HG03469 (cell line): ENCODE measurements at regions not wholly inside any gene's neighbourhood (a gene's known extent, or its start where the extent isn't known, plus 50 kb on each side); places are given as distances from the start of the nearest gene placed in this dataset.
A peak's percentile ranks its signal among the peaks of the same experiment; 100 is the strongest.
"Not testable (repeated sequence)": the region's sequence is repeated elsewhere in the genome, so short reads cannot be mapped to it uniquely, and the experiment has no call there.

Experiments used
- ATAC-seq: cut with Tn5 transposase; IDR thresholded peaks from one replicate; pipeline ENCODE4 v1.9.1; 2021; ENCODE audit warnings: mild to moderate bottlenecking, moderate library complexity, moderate number of reproducible peaks; ENCODE audit not compliant: unreplicated experiment

DNA sequence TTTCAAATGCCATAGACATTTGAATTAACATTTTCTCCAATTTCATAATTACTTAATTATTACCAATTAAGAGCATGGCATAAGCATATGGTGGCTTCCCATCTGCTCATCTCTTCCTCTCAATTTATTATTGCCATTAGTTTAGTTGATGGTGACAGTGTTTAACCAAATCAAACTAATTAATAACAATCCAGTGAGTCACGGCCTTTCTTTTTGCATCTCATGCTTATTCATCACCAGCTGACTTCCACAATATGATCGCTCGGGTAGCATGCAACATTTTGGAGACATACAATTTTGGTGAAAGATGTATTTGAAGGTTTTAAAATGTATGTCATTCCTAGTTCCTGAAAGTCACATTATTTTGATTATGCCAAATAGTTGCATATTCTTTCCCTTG lies 172.8 kb upstream of the TACR3 start:
- ATAC-seq: no peak

DNA sequence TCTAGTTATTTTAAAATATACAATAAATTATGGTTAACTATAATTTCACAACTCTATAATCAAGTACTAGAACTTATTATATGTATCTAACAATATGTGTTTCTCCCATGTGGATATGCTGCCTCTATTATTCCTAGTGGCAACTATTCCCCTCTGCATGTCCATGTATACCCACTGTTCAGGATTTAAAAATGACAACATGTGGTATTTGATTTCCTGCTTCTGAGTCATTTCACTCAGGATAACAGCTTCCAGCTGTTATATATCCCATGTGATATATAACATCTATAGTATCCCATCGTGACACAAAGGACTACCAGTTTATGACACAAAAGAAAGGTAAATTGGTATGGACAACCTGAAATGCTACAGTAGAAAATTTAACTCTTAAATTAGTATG lies 167.4 kb upstream of the TACR3 start:
- ATAC-seq: no peak

DNA sequence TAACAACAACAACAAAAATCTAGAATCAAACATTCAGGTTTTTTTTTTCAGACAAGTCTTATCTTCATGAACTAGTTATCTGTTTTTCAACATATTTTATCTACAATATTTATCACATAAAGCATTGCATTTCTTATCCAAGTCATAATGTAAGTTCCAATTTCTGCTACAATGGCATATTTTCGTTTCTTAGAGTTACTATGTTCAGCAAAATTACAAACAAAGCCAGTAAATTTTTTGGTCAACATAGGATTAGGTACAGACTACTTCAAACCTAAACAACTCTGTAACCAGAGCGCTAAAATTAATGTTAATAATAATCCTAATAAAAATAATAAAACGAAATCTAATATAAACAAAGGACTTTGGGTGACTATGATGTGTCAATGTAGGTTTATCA lies 165.4 kb upstream of the TACR3 start:
- no peak for ATAC-seq

DNA sequence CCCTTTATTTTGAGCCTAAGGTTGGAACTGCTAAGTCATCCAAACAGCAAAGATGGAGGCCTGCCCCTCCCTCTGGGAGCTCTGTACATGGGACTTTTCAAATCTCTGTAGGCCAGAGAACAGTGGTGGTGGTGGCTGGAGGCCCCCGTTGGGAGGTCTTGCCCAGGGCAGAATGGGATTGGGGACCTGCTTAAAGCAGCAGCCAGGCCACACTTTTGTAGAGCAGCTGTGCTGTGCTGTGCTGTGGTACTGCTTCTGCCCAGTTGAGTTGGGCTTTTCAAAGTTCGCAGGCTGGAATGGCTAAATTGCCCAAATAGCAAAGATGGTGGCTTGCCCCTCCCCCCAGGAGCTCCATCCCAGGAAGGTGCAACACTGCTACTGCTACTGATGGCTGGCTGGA lies 147.5 kb upstream of the TACR3 start:
- ATAC-seq: no peak

DNA sequence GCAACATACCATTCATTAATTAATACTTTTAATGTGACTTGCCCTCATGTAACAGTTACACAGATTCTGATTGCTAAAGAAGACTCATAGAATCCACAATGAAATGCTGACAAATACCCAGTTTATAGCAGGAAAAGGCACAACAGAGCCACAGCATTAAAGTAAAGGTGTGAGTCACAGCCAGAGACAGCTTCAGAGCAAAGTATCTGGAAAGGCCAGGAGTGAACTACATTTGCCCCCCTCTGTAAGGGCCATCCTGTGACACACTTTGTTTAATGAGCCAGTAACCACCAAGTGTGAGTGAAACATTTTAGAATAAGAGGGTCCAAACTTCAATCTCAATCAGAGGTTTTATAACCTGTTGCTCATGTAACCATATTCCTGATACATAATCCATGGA lies 133.8 kb upstream of the TACR3 start:
- ATAC-seq: no peak

DNA sequence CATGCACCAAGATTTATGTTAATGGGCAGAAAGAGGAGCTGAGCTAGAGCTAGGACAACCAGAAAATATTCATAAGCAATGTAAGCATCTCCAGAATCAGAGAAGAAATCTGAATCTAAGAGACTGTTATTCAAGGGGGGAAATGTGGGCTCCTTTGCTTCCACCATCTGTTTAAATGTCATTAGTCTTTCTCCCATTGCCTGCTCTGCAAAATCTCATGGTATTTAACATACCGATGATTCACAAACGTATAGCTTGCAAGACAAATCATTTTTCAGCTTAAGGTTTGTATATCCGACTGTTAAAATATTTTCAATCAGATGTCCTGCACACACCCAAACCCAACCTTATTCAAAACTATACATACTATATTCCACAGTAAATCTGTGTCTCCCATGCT lies 133.4 kb upstream of the TACR3 start:
- no peak for ATAC-seq

DNA sequence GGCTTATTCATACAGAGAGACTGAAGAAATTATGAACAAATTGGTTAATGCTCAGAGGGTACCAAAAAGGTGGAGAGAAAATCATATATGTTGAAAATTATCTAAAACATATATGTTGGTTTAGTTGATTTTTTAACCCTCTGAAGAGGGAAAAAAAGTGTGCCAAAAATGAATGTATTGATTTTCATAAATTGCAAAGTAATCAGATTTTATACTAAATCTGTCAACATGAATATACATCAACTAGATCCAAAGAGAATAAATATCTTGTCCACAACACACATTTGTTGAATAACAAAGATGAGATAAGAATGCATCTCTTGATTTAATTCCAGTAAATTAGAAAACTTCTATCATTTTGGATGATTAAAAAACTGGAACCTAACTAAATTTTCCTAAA lies 125.3 kb upstream of the TACR3 start:
- ATAC-seq: no peak

DNA sequence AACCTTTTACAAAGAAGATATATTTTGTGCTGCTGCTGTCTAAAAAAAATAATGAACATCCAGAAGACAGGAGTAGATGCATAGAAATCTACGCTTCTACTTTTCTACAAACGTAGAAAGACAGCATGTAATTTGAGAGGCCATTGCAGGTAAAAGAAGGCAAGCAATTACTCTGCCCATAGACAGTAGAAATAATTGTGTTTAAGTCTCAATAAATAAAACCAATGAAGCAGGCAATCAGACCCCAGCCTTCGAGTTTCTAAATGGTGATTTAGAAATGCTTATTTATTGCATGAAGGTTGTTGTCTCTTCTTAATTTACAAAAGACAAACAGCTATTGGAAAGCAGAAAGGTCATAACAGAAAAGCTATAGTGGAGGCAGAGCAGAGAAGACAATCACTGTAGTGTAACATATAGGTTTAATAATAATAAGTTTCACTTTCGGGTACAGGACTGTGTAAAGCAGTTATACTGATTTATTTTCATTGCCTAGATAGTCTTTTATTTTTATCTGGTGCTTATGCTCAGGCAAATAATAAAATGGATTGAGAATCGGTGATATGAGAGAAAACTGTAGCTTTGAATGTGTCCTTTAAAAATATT lies 123.0 kb upstream of the TACR3 start:
- no peak for ATAC-seq

DNA sequence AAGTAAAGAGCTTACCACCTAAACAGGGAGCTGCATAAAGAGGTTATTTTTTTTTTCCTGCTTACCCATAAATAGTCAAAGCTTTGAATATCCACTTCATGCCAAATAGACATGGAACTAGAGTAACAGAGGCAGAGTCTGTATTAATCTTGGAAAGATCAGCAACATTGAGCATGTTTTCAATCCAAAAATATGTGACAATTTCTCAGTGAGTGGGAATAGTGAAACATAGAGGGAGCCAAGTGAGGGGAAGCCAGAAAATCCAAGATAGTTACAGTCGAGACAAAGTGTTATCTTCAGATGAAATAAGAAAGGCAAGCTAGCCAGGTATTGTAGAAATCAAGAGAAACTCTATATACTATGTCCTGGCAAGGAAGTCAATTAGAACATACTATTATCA lies 122.3 kb upstream of the TACR3 start:
- no peak for ATAC-seq

DNA sequence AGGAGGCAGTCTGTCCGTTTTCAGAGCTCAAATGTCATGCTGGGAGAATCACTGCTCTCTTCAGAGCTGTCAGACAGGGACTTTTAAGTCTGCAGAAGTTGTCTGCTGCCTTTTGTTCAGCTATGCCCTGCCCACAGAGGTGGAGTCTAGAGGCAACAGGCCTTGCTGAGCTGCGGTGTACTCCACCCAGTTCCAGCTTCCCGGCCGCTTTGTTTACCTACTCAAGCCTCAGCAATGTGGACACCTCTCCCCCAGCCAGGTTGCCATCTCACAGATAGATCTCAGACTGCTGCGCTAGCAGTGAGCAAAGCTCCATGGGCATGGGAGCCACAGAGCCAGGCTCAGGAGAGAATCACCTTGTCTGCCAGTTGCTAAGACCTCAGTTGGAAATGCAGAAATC lies 90.5 kb upstream of the TACR3 start:
- not testable (repeated sequence) for ATAC-seq

DNA sequence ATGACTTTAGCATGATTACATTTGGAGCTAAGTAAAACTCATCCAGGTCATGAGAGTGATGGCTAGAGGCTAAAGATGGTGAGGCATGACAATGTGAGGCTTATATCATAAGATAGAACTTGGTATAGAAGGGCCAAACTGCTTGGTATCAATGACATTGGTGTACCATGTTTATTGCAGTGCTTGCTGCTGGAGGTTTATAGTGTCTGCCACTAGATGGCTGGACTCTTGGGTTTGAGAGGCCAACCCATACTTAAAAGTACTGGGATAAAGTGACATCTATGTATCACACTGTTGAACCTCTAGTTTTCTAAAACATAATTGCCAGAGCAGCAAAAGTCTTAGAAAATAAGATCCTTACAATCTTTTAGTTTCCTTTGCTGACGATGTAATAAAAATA lies 83.0 kb upstream of the TACR3 start:
- no peak for ATAC-seq

DNA sequence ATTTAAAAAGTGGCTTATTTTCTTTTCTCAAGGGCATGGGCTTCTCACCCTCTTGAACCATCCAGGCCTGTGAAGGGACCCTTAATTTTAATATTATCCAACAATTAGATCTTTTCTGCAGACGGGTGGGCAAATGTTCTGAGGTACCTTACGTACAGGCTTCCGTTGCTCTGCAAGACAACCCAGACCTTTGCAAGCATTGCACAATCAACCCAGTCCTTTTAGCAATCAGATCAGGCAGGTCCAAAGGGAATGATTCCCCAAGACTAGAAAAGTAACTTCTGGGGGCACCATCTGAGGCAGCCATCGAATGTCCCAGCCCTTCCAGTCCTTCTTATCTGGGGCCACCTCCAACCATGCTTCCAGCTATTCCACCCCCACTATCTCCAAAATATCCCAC lies 67.3 kb upstream of the TACR3 start:
- no peak for ATAC-seq

DNA sequence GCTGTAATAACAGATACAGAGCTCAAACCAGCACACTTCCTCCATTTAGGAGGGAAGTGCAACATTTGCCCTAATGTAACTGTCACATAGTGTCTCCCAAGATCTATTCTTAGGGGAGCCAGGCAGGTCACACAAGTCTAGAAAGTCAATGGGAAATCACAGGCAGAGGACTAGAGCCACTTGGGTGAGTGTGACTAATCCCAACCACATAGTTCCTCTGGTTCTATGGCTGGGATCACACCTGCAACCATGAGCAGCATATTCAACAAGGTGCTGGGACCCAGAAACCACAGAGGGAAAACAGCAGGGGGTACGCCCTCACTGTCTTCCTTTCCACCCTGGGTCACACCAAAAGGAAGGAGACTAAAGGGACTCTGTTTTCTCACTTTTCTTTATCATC lies 66.8 kb upstream of the TACR3 start:
- ATAC-seq: no peak

DNA sequence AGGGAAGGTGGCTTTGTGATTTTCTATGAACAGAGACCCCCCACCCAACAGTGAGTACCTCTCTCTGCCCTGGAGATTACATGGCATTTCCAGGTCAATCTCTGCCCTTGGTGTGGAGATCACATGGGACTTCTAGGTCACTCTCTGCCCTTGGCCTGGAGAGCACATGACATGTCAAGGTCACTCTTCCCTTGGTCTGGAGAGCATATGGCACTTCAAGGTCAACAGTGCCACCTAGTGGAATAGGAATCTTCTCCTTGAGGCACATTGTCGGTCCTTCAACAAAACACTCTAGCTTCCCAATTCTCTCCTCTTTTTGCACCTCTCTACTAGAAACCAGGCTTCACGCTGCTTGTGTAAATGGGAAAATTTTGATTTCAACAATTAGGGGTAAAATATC lies 66.2 kb upstream of the TACR3 start:
- peak; percentile 68 for ATAC-seq

DNA sequence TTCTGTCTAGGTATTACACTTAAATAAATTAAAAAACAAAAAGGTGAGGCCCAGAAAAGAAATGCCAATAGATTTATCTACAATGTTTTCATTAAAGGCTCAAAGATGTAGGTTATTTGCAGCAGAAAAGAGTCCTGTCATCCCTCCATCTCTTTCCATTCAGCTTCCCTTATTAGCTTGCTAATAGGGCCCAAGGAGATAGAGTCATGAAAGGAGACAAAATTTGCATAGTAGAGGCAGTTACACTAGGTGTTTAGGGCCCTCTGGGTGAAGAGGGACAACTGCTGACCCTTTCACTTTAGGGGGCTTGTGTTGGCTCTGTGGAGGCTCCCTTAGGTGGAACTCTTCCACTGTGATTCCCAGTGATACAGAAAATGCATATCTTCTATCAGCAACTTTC lies 58.4 kb upstream of the TACR3 start:
- no peak for ATAC-seq

DNA sequence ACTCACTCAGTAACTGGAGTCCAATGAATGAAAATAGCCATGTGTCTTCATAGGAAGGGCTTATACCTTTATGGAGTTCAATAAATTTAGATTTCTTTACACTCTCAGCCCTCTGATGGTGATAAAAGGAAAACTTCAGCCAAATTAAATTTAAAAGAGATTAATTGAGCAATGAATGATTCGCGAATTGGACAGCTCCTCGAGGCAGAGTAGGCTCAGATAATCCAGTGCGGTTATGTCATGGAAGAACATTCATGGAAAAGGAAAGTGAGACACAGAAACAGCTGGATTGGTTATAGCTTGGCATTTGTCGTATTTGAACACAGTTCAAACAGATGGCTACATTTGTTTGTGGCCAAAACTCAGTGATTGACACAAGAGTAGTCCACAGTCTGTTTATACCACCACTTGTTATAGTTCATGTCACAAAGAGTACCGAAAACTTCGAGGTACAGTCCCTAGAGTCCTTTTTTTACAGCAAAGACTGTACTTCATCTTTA lies 54.6 kb upstream of the TACR3 start:
- no peak for ATAC-seq

DNA sequence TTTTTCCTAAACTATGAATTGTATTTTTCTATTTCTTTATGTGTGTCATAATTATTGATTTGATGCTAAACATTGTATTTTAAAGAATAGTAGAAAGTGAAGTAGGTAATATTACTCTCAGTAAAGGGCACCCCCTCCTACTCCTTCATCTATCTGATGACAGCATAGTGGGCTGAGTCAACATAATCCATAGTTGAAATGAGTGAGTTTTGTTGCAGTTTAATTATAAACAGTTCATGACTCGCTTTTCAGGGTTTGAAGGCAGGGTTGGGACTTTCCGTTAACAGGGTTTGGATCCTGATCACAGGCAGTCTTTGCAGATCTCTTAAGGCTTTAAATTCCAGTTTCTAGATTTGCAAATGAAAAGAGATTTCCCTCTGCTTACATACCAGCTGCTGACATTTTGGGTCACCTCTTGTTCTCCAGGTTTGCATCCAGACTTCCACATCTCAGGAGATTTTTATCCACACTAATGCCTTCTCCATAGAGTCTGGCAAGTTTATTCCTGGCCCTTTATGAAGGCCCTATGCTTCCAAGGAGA lies 54.0 kb upstream of the TACR3 start:
- no peak for ATAC-seq
